ENCODE measurements at regions not wholly inside any gene's neighbourhood (a gene's known extent, or its start where the extent isn't known, plus 50 kb on each side); places are given as distances from the start of the nearest gene placed in this dataset.
"Not testable (repeated sequence)": the region's sequence is repeated elsewhere in the genome, so short reads cannot be mapped to it uniquely, and the experiment has no call there.

- no peak for DNase-seq (ENCODE audit: low read depth)
Measured at GRCh38 chr3:135558150-135558783, 407.3 kb upstream of the PPP2R3A start.

- no peak for DNase-seq (ENCODE audit: low read depth)
Measured at GRCh38 chr3:135558906-135559305, 406.6 kb upstream of the PPP2R3A start.

- no peak for DNase-seq (ENCODE audit: low read depth)
Measured at GRCh38 chr3:135559802-135560201, 405.7 kb upstream of the PPP2R3A start.

GRCh38 chr3:135560847-135561246, 404.7 kb upstream of the PPP2R3A start:
- DNase-seq (ENCODE audit: low read depth): no peak

- DNase-seq (ENCODE audit: low read depth): no peak
Measured at GRCh38 chr3:135564696-135565095, 400.8 kb upstream of the PPP2R3A start.

GRCh38 chr3:135565546-135565945, 400.0 kb upstream of the PPP2R3A start:
- DNase-seq (ENCODE audit: low read depth): peak; percentile 35

GRCh38 chr3:135567223-135567622, 398.3 kb upstream of the PPP2R3A start:
- no peak for DNase-seq (ENCODE audit: low read depth)

- DNase-seq (ENCODE audit: low read depth): no peak
Measured at GRCh38 chr3:135576751-135577150, 388.8 kb upstream of the PPP2R3A start.

GRCh38 chr3:135581806-135582205, 383.7 kb upstream of the PPP2R3A start:
- DNase-seq (ENCODE audit: low read depth): no peak

- DNase-seq (ENCODE audit: low read depth): no peak
Measured at GRCh38 chr3:135582800-135583199, 382.7 kb upstream of the PPP2R3A start.

- DNase-seq (ENCODE audit: low read depth): no peak
Measured at GRCh38 chr3:135596563-135596962, 369.0 kb upstream of the PPP2R3A start.

- no peak for DNase-seq (ENCODE audit: low read depth)
Measured at GRCh38 chr3:135597855-135598254, 367.7 kb upstream of the PPP2R3A start.

- DNase-seq (ENCODE audit: low read depth): no peak
Measured at GRCh38 chr3:135598597-135598996, 366.9 kb upstream of the PPP2R3A start.

- not testable (repeated sequence) for DNase-seq (ENCODE audit: low read depth)
Measured at GRCh38 chr3:135604512-135604911, 361.0 kb upstream of the PPP2R3A start.

- DNase-seq (ENCODE audit: low read depth): no peak
Measured at GRCh38 chr3:135618123-135618522, 347.4 kb upstream of the PPP2R3A start.

GRCh38 chr3:135621184-135621920, 344.2 kb upstream of the PPP2R3A start:
- DNase-seq (ENCODE audit: low read depth): no peak

- no peak for DNase-seq (ENCODE audit: low read depth)
Measured at GRCh38 chr3:135622215-135622614, 343.3 kb upstream of the PPP2R3A start.

- DNase-seq (ENCODE audit: low read depth): no peak
Measured at GRCh38 chr3:135622656-135623055, 342.9 kb upstream of the PPP2R3A start.

- no peak for DNase-seq (ENCODE audit: low read depth)
Measured at GRCh38 chr3:135623558-135623957, 342.0 kb upstream of the PPP2R3A start.

- DNase-seq (ENCODE audit: low read depth): no peak
Measured at GRCh38 chr3:135627057-135627456, 338.5 kb upstream of the PPP2R3A start.

GRCh38 chr3:135629701-135630408, 335.7 kb upstream of the PPP2R3A start:
- DNase-seq (ENCODE audit: low read depth): no peak

GRCh38 chr3:135632556-135633065, 332.9 kb upstream of the PPP2R3A start:
- no peak for DNase-seq (ENCODE audit: low read depth)

GRCh38 chr3:135633078-135633477, 332.4 kb upstream of the PPP2R3A start:
- DNase-seq (ENCODE audit: low read depth): no peak
